ENCODE measurements at regions not wholly inside any gene's neighbourhood (a gene's known extent, or its start where the extent isn't known, plus 50 kb on each side); places are given as distances from the start of the nearest gene placed in this dataset.

GRCh38 chr5:159385536-159385935 lies 55.2 kb upstream of the IL12B start:
- no peak overlapping the region for H3K9ac ChIP-seq (ENCODE audit: low read depth in 1 of 2, low read length in 2 of 2)
- no peaks in the 10 kb centered on the region for H3K4me1 ChIP-seq (ENCODE audit: control insufficient read depth in 1 of 2, insufficient read depth in 2 of 2, low read length in 2 of 2)
- H3K9me3 ChIP-seq (ENCODE audit: control insufficient read depth in 1 of 2, low read length in 2 of 2), result peaks cover 12 to 14% of the 10 kb centered on the region in 2 donors
- no peaks in the 10 kb centered on the region for H3K27me3 ChIP-seq (ENCODE audit: control insufficient read depth in 1 of 2, insufficient read depth in 2 of 2, low read length in 2 of 2)
- no peaks in the 10 kb centered on the region for H3K36me3 ChIP-seq (ENCODE audit: control insufficient read depth in 1 of 2, insufficient read depth in 2 of 2, low read length in 2 of 2)
- H3K4me3 ChIP-seq (ENCODE audit: low read depth in 1 of 2, low read length in 2 of 2), result no peak overlapping the region
- H3K27ac ChIP-seq (ENCODE audit: low read depth, low read length), result no peak overlapping the region

- H3K27ac ChIP-seq (ENCODE audit: low read depth, low read length), result no peak overlapping the region
- no peak overlapping the region for H3K4me3 ChIP-seq (ENCODE audit: low read depth in 1 of 2, low read length in 2 of 2)
- no peaks in the 10 kb centered on the region for H3K27me3 ChIP-seq (ENCODE audit: control insufficient read depth in 1 of 2, insufficient read depth in 2 of 2, low read length in 2 of 2)
- no peak overlapping the region for H3K9ac ChIP-seq (ENCODE audit: low read depth in 1 of 2, low read length in 2 of 2)
- no peaks in the 10 kb centered on the region for H3K36me3 ChIP-seq (ENCODE audit: control insufficient read depth in 1 of 2, insufficient read depth in 2 of 2, low read length in 2 of 2)
- peaks cover 12 to 14% of the 10 kb centered on the region in 2 donors for H3K9me3 ChIP-seq (ENCODE audit: control insufficient read depth in 1 of 2, low read length in 2 of 2)
- H3K4me1 ChIP-seq (ENCODE audit: control insufficient read depth in 1 of 2, insufficient read depth in 2 of 2, low read length in 2 of 2), result no peaks in the 10 kb centered on the region
Measured at GRCh38 chr5:159386028-159386711, 55.9 kb upstream of the IL12B start.

- Histone ChIP-seq H3K4me3 (ENCODE audit: low read depth in 1 of 2, low read length in 2 of 2) (no peak overlapping the region), H3K27me3 (ENCODE audit: control insufficient read depth in 1 of 2, insufficient read depth in 2 of 2, low read length in 2 of 2) (no peaks in the 10 kb centered on the region), H3K9me3 (ENCODE audit: control insufficient read depth in 1 of 2, low read length in 2 of 2) (no peaks in the 10 kb centered on the region), H3K36me3 (ENCODE audit: control insufficient read depth in 1 of 2, insufficient read depth in 2 of 2, low read length in 2 of 2) (no peaks in the 10 kb centered on the region), H3K4me1 (ENCODE audit: control insufficient read depth in 1 of 2, insufficient read depth in 2 of 2, low read length in 2 of 2) (no peaks in the 10 kb centered on the region), H3K9ac (ENCODE audit: low read depth in 1 of 2, low read length in 2 of 2) (no peak overlapping the region), H3K27ac (ENCODE audit: low read depth, low read length) (no peak overlapping the region)
Measured at GRCh38 chr5:159392871-159393270, 62.6 kb upstream of the IL12B start.

- Histone ChIP-seq H3K36me3 (ENCODE audit: control insufficient read depth in 1 of 2, insufficient read depth in 2 of 2, low read length in 2 of 2) (no peaks in the 10 kb centered on the region), H3K9me3 (ENCODE audit: control insufficient read depth in 1 of 2, low read length in 2 of 2) (no peaks in the 10 kb centered on the region), H3K4me1 (ENCODE audit: control insufficient read depth in 1 of 2, insufficient read depth in 2 of 2, low read length in 2 of 2) (no peaks in the 10 kb centered on the region), H3K27ac (ENCODE audit: low read depth, low read length) (no peak overlapping the region), H3K9ac (ENCODE audit: low read depth in 1 of 2, low read length in 2 of 2) (no peak overlapping the region), H3K4me3 (ENCODE audit: low read depth in 1 of 2, low read length in 2 of 2) (no peak overlapping the region), H3K27me3 (ENCODE audit: control insufficient read depth in 1 of 2, insufficient read depth in 2 of 2, low read length in 2 of 2) (no peaks in the 10 kb centered on the region)
Measured at GRCh38 chr5:159393854-159394274, 63.6 kb upstream of the IL12B start.

- H3K4me3 ChIP-seq (ENCODE audit: low read depth in 1 of 2, low read length in 2 of 2), result no peak overlapping the region
- no peak overlapping the region for H3K9ac ChIP-seq (ENCODE audit: low read depth in 1 of 2, low read length in 2 of 2)
- no peaks in the 10 kb centered on the region for H3K36me3 ChIP-seq (ENCODE audit: control insufficient read depth in 1 of 2, insufficient read depth in 2 of 2, low read length in 2 of 2)
- no peak overlapping the region for H3K27ac ChIP-seq (ENCODE audit: low read depth, low read length)
- H3K4me1 ChIP-seq (ENCODE audit: control insufficient read depth in 1 of 2, insufficient read depth in 2 of 2, low read length in 2 of 2), result no peaks in the 10 kb centered on the region
- H3K9me3 ChIP-seq (ENCODE audit: control insufficient read depth in 1 of 2, low read length in 2 of 2), result no peaks in the 10 kb centered on the region
- no peaks in the 10 kb centered on the region for H3K27me3 ChIP-seq (ENCODE audit: control insufficient read depth in 1 of 2, insufficient read depth in 2 of 2, low read length in 2 of 2)
Measured at GRCh38 chr5:159395202-159395601, 64.9 kb upstream of the IL12B start.

- Histone ChIP-seq H3K27me3 (ENCODE audit: control insufficient read depth in 1 of 2, insufficient read depth in 2 of 2, low read length in 2 of 2) (no peaks in the 10 kb centered on the region), H3K36me3 (ENCODE audit: control insufficient read depth in 1 of 2, insufficient read depth in 2 of 2, low read length in 2 of 2) (no peaks in the 10 kb centered on the region), H3K4me3 (ENCODE audit: low read depth in 1 of 2, low read length in 2 of 2) (no peak overlapping the region), H3K9me3 (ENCODE audit: control insufficient read depth in 1 of 2, low read length in 2 of 2) (no peaks in the 10 kb centered on the region), H3K27ac (ENCODE audit: low read depth, low read length) (no peak overlapping the region), H3K9ac (ENCODE audit: low read depth in 1 of 2, low read length in 2 of 2) (no peak overlapping the region), H3K4me1 (ENCODE audit: control insufficient read depth in 1 of 2, insufficient read depth in 2 of 2, low read length in 2 of 2) (no peaks in the 10 kb centered on the region)
Measured at GRCh38 chr5:159398936-159399335, 68.6 kb upstream of the IL12B start.

GRCh38 chr5:159400476-159400875 lies 70.2 kb upstream of the IL12B start:
- no peaks in the 10 kb centered on the region for H3K9me3 ChIP-seq (ENCODE audit: control insufficient read depth in 1 of 2, low read length in 2 of 2)
- H3K4me1 ChIP-seq (ENCODE audit: control insufficient read depth in 1 of 2, insufficient read depth in 2 of 2, low read length in 2 of 2), result no peaks in the 10 kb centered on the region
- H3K4me3 ChIP-seq (ENCODE audit: low read depth in 1 of 2, low read length in 2 of 2), result no peak overlapping the region
- H3K27me3 ChIP-seq (ENCODE audit: control insufficient read depth in 1 of 2, insufficient read depth in 2 of 2, low read length in 2 of 2), result no peaks in the 10 kb centered on the region
- no peak overlapping the region for H3K9ac ChIP-seq (ENCODE audit: low read depth in 1 of 2, low read length in 2 of 2)
- no peak overlapping the region for H3K27ac ChIP-seq (ENCODE audit: low read depth, low read length)
- no peaks in the 10 kb centered on the region for H3K36me3 ChIP-seq (ENCODE audit: control insufficient read depth in 1 of 2, insufficient read depth in 2 of 2, low read length in 2 of 2)

- H3K4me1 ChIP-seq (ENCODE audit: control insufficient read depth in 1 of 2, insufficient read depth in 2 of 2, low read length in 2 of 2), result no peaks in the 10 kb centered on the region
- H3K36me3 ChIP-seq (ENCODE audit: control insufficient read depth in 1 of 2, insufficient read depth in 2 of 2, low read length in 2 of 2), result no peaks in the 10 kb centered on the region
- H3K4me3 ChIP-seq (ENCODE audit: low read depth in 1 of 2, low read length in 2 of 2), result no peak overlapping the region
- H3K9me3 ChIP-seq (ENCODE audit: control insufficient read depth in 1 of 2, low read length in 2 of 2), result no peaks in the 10 kb centered on the region
- no peak overlapping the region for H3K27ac ChIP-seq (ENCODE audit: low read depth, low read length)
- H3K27me3 ChIP-seq (ENCODE audit: control insufficient read depth in 1 of 2, insufficient read depth in 2 of 2, low read length in 2 of 2), result no peaks in the 10 kb centered on the region
- H3K9ac ChIP-seq (ENCODE audit: low read depth in 1 of 2, low read length in 2 of 2), result no peak overlapping the region
Measured at GRCh38 chr5:159402311-159402710, 72.0 kb upstream of the IL12B start.

GRCh38 chr5:159402856-159403255 lies 72.6 kb upstream of the IL12B start:
- no peak overlapping the region for H3K27ac ChIP-seq (ENCODE audit: low read depth, low read length)
- H3K4me1 ChIP-seq (ENCODE audit: control insufficient read depth in 1 of 2, insufficient read depth in 2 of 2, low read length in 2 of 2), result no peaks in the 10 kb centered on the region
- H3K9me3 ChIP-seq (ENCODE audit: control insufficient read depth in 1 of 2, low read length in 2 of 2), result no peaks in the 10 kb centered on the region
- H3K36me3 ChIP-seq (ENCODE audit: control insufficient read depth in 1 of 2, insufficient read depth in 2 of 2, low read length in 2 of 2), result no peaks in the 10 kb centered on the region
- no peaks in the 10 kb centered on the region for H3K27me3 ChIP-seq (ENCODE audit: control insufficient read depth in 1 of 2, insufficient read depth in 2 of 2, low read length in 2 of 2)
- H3K9ac ChIP-seq (ENCODE audit: low read depth in 1 of 2, low read length in 2 of 2), result no peak overlapping the region
- no peak overlapping the region for H3K4me3 ChIP-seq (ENCODE audit: low read depth in 1 of 2, low read length in 2 of 2)

GRCh38 chr5:159403906-159404681 lies 73.8 kb upstream of the IL12B start:
- no peaks in the 10 kb centered on the region for H3K27me3 ChIP-seq (ENCODE audit: control insufficient read depth in 1 of 2, insufficient read depth in 2 of 2, low read length in 2 of 2)
- H3K27ac ChIP-seq (ENCODE audit: low read depth, low read length), result no peak overlapping the region
- H3K36me3 ChIP-seq (ENCODE audit: control insufficient read depth in 1 of 2, insufficient read depth in 2 of 2, low read length in 2 of 2), result no peaks in the 10 kb centered on the region
- no peaks in the 10 kb centered on the region for H3K4me1 ChIP-seq (ENCODE audit: control insufficient read depth in 1 of 2, insufficient read depth in 2 of 2, low read length in 2 of 2)
- no peak overlapping the region for H3K9ac ChIP-seq (ENCODE audit: low read depth in 1 of 2, low read length in 2 of 2)
- no peaks in the 10 kb centered on the region for H3K9me3 ChIP-seq (ENCODE audit: control insufficient read depth in 1 of 2, low read length in 2 of 2)
- H3K4me3 ChIP-seq (ENCODE audit: low read depth in 1 of 2, low read length in 2 of 2), result no peak overlapping the region

All from duodenal mucosa (tissue), 2 donors.